Activated naive CD4-positive, alpha-beta T cell treated with Interleukin-2 at 50 U/mL for 16 hours (primary cell): ENCODE measurements at regions not wholly inside any gene's neighbourhood (a gene's known extent, or its start where the extent isn't known, plus 50 kb on each side); places are given as distances from the start of the nearest gene placed in this dataset.

Experiments
- DNase-seq: peaks from one replicate; pipeline ENCODE4 v3.0.0-alpha.2; 2020

DNA sequence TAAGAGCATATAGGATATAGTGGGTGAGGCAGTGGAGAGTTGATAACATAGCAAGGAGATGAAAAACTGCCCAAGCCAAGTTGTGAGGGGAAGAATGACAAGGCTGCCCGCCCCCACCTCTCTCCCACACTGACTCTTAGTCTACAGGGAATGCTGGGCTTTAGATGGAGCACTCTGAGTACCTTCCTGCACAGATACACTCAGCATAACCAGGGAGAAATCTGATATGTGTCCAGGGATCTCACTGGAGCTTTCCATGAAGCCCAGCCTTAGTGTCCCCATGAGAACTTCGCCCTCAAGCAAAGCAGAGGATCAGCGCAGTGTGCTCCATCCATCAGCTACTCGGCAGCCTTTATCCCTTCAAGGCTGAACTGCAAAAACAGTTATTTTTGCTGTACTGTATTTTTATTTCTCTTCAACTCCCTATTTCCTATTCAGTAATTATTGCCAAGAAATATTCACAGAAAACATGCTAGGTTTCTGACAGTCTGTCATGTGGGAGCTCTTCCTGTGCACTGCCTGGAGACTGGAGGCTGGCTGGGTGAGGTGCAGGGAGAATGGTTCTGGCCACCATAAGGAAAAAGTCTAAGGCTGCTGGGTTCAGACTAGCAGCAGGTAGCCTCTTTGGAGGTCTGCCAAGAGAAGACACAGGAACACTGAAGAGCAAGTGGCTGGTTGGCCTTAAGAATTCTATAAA, 475.2 kb upstream of the PPP2R3A start:
- no peak for DNase-seq

DNA sequence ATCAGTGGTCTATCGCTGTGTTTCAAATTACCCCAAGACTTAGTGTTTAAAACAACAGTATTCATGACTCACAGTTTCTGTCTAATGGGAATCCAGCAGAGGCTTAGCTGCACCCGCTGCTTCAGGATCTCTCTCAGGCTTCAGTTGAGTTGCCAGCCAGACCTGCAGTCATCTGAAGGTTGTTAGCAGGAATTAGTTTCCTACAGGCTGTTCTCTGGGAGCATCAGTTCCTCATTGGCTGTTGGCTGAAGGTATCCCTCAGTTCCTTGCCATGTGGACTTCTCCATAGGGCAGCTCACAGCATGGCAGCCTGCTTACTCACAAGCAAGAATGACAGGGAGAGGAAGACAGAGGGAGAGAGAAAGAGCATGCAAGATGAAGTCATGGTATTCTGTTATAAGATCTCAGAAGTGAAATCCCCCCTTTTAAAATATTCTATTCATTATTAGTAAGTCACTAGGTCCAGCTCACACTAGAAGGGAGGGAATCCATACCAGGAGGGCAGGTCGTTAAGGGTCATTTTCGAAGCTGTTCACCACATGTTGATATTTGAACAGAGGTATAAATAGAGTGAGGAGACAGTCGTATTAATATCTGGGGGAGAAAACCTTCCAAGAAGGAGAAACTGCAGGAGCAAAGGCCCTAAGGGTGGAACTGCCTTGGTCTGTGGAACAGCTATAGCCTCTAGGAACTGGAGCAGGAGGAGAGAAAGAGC, 473.9 kb upstream of the PPP2R3A start:
- DNase-seq: no peak

DNA sequence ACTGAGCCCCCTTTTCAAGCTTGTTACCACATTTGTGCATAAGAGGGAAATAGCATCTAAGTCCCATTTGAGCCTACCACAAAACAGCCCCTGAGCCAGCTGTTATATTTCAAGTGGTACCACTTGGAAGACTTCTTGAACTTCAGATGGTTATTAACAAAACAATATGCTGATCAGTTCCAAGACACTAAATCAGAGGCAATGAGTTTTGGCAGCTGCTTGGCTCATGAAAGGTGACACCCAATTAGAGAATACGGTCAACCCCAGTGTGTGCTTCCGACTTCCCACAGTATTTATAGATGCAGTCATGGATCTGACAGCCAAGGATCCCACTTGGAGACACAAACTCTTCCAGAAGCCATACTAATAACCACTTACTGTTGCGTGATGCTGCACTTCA, 469.6 kb upstream of the PPP2R3A start:
- no peak for DNase-seq

DNA sequence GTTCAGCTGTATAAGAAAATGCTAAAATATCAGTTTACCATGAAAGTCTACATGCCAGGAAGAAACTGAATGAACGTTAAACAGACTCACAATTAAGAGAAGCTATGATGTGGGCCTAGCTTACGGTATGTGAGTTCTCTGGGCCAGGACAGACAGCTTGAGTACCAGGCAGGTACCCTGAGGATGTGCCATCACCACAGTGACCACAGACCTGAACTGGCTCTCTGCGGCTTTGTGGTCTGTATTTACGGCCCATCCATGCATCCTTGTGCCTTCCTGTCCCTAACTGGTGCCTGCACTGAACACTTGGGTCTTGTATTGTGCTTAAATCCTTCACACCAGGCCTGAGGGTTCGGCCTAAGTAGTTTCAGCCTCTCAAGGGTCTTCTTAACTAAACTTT, 467.5 kb upstream of the PPP2R3A start:
- no peak for DNase-seq

DNA sequence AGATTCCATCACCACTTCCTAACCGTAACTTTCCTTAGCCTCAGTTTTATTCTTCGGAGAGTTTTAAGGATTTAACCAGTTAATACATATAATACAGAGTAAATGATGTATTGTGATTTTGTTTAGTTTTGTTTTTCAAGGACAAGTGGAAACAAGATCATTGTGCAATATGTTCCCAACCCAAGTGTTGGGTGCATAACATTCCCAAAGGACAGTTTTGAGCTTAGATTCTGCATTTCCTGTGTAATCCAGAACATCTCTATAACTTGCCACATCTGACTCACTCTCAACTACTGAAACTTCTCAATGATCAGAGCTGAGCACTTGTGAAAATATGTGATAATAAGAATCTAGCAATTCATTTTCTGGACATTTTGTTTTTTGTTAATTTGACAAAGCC, 466.1 kb upstream of the PPP2R3A start:
- no peak for DNase-seq

DNA sequence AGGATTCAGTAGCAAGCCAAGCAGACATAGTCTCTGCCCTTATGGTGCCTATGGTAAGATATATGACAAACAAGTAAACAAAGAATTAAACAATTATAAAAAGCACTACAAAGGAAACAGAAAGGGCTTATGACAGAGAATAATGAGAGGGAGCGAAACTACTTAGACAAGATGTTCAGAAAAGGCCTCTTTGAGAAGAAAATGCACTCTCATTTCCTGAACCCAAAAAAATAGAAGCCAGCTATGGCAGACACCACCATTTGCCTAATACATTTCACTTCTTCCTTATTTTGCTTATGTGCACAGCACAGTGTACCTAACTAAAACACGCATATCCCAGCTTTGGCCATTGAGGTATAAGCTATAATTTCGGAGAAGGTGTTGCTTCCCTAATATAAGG, 465.5 kb upstream of the PPP2R3A start:
- DNase-seq: no peak

DNA sequence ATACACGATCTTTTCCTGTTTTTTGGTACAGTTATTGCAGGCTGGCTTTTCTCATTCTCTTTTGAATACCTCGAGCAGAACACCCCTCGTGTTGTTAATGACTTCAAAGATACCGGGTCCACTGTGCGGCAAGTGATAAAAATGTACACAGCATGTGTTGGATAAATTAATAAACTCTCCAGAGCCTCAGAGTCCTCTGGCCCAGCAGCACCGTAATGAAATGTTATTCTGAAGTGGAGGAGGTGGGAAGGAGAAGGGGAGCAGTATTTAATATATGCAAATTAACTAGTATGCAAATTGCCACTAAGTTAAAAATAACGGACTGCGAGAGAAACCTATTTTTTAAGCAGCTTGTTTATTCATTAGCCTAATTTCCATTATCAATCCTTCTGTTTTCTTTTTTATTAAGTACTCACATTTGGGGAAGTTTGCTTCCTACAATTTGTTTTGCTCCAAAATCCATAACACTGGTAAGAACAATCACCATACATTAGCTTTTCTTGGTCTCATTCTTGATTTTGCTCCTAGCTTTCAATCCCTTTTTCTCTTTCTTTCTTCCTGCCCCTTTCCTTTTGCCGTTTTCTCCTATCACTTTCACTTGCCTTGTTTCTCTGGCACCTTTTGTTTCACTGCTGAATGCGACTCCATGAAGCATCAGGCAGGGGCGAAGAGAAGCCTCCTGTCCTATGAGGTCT, 462.3 kb upstream of the PPP2R3A start:
- DNase-seq: no peak

DNA sequence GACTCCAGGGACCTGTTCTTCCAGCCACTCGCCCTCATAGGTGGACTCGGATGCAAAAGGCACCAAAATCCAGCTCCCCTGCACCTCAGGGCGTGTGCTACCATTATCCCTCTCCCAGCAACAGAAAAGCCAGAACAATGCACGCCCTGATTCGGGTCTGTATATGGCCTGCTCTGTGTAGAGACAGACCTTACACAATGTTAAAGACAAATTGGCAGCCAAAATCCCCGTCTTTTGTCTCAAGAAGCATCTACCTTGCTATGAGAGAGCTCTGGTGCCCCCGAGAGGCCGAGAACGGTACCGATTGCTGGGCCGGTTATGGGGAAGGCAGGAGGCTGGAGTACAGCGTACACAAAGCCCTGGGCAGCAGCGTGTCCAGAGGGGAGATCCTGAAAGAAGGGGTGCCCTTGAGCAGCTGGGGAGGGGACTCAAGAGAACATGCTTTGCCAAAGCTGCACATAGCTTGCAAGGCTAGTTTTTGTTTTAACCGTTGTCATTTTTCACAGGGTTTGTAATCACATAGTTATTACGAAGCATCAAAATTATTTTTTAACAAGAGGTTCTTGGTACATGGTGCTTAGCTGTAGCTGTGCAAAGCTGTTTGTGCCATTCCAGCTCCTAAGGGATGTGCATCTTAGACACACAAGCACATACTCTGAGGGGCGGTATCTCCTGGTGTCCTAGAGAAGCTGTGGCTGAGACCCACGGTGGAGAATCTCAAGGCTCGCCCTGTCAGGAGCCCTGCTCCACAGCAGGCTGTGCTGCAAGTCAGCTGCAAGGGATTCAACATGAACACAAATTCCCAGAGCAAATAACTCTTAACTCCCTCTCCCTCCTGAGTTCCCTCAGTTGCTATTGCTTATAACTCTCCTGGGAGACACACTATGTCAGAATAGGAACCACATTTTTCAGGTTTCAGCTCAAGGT, 461.5 kb upstream of the PPP2R3A start:
- DNase-seq: peak; percentile 3

DNA sequence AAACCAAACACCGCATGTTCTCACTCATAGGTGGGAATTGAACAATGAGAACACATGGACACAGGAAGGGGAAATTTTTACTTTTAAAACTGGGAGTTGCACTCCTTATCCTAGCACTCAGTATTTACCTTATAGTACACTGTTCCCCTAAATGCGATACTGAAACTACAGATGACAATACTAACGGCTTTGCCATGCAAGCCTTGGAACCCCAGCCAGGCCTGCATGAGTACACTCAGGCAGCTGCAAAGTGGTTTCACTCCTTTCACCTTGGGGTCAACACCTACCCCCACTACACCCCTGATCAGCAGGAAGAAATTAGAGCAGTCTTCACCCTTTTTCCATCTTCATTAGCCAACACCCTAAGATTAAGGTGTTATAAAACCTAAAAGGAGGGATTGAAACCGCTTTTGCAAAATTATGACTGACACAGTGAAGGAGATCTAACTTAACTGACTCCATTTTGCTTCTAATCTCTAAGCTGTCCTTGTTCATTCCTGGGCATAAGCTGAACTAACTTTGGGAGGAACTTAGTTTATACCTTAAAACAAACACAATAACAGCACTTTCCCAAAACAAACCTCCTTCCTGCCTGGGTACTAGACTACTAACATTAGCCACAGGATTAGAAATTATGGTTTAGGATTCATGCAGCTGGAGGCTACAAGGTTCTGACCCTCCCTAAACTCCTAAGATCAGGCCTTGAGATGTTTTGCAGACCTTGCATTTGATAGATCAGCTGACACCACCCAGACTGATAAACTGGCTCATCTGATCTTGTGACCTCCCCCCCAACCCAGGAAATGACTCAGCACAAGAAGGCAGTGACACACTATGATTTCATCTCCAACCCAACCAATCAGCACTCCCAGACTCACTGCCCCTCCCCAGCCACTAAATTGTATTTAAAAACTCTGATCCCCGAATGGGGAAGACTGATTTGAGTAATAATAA, 452.1 kb upstream of the PPP2R3A start:
- DNase-seq: no peak

DNA sequence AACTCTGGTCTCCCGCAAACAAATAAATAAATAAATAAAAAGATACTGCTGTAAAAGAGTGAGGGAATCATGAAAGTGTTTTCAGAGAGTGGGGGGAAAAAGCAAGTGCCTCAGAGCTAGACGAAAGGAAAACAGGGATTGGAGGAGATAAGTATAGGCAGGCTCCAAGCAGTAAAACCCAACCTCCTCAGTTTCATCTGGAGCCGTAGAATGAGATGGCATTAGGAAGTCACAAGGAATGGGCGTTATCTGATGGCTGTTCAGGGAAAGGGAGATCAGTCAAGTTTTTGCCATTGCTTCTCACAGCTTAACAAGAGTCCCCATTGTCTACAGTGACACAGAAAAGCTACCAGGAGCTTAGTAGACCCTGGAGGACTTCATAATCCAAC, 451.5 kb upstream of the PPP2R3A start:
- no peak for DNase-seq

DNA sequence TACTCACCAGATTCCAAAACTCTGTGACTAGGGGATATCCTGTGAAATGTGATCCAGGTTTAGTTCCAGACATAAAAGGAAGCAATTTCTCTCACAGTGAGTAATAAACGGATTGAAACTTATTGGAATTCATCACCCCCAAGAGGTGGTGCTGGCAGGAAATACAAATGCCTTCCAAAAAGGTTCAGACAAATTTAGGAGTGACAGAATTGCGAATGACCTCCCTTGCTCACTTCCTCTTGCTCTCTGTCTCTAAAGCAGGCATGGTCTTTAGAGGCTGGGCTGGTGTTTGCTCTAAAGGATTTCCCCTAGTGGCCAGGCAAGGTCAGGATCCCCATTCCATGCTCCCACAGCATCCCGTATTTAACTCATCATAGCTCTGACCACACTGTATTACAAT, 449.4 kb upstream of the PPP2R3A start:
- no peak for DNase-seq

DNA sequence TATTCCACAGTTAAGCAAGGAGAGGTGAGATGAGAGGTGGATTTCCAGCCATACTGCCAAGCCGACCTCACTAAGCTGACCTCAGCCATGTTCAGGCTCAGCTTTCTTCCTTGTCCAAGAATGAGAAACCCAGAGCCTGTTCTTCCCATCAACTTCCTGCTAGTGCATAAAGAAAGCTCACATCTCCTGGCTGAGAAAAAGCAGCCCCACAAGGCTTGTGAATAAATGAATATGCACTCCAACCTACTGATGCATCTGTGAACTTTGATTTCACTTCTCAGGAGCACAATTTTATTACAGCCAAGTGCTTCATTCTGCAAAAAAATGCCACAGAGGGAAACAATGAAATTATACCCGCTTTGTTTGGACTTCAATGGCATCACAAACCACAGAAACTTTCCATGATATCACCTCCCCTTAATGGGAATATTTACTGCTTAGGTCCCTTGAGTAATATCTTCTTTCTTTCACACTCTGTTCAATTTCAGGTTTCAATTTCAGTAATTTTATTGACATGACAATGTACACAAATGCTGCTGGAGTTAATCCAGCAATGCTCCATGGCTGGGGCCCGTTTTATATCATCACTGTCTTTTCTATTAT, 437.0 kb upstream of the PPP2R3A start:
- no peak for DNase-seq

DNA sequence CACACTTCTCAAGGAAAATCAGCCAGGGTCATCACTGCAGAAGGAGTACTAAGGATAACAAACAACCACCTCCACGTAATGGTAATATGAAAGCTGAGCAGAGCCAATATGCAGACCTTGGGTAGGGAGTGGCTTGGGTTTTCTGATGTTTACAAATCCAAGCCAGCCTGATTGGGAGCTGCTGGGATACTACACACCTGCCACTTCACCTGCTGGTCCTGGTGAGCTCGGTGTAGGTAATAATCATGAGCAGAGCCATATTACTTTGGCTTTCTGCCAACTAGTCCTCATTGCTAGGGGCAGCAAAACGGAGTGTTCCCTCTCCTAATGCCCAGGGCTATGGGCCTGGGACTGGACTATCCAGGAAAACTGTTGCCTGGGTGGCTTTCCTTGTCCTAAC, 433.5 kb upstream of the PPP2R3A start:
- DNase-seq: no peak

DNA sequence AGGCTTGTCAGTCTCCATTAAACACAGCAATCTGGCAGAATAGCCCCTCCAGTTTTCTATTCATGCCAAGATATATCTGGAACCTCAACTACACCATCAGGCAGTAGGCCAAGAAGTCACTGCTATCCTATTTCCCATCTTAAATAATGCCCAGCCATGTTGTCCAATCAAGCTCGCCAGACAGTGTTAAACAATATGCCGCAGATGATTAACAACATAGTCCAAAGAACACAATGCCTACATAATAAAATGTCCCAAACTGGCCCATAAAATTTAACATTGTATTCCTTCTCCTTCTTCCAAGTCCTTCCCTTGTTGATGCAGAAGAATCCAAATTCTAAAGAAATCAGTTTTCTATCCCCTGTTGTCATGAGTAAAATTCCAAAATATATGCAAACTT, 427.4 kb upstream of the PPP2R3A start:
- DNase-seq: no peak

DNA sequence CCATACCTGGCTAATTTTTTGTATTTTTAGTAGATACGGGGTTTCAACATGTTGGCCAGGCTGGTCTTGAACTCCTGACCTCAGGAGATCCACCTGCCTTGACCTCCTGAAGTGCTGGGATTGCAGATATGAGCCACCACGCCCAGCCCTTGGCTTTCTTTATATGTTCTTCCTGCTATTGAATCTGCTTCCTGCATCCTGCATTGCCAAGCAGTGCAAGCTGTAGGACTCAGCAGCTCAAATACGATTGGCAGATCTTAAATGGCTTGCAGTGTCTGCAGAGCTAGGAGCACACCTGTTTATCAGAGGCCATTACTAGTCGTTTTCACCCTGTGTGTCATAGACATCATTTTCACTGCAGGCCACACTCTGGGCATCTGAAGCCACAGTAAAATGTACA, 426.2 kb upstream of the PPP2R3A start:
- DNase-seq: no peak

DNA sequence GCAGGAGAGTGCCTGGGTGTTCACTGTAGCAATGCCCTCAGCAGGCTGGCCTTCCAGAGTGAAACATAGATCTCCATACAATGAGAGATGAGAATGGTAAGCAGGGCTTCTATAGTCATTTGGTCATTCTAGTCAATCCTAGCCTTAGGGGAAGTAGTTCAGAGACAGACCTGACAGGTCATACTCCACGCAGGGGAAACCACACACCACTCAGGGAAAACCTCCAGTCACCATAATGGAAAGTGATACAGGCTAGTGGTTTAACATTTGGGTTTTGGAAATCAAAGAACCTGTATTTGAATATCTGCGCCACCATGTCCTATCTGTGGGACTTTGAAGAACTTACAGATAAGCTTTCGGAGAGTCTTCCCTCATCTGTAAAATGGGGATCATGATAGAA, 425.7 kb upstream of the PPP2R3A start:
- no peak for DNase-seq

DNA sequence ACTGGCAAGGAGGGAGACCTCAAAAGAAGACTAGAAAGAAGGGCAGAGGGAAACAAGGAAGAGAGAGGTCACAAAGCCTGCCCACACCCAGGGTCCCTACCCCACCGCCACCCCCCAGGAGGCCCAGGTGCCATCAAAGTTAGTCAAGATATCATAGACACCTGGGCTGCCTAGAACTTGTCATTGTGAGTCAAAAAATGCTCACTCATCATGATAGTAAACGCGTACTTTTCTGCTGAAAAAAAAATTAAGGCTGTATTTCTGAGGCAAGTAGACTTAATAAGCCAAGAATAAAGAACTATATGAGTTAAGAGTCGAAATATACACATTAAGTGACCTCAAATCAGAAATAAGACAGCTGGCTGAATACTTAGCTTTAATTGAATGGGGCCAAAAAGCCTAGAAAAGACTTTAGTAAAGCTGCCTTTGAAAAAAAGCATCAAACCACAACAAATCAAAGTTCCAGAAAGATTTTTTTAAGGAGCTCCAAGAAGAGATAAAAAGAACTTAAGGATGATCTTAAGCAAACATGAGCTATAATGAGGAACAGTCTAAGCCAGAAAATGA, 415.5 kb upstream of the PPP2R3A start:
- no peak for DNase-seq

DNA sequence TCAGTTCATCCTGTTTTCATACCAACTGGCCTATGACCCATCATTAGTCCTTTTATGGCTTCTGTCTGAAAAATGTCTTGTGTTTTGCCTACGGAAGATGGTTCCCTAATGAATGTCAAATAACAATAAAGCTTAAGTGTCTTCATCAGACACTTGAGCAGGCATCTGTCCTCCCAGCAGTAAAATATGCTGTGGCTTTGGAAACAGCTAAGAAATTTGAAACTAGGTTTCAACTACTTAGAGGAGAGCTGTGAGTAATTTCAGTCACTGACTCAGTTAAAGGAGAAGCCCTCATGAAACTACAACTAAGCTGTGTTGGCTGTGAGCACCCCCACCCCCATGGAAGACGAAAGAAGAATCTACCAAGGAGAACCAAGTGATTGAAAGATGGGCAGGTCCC, 409.4 kb upstream of the PPP2R3A start:
- DNase-seq: no peak

DNA sequence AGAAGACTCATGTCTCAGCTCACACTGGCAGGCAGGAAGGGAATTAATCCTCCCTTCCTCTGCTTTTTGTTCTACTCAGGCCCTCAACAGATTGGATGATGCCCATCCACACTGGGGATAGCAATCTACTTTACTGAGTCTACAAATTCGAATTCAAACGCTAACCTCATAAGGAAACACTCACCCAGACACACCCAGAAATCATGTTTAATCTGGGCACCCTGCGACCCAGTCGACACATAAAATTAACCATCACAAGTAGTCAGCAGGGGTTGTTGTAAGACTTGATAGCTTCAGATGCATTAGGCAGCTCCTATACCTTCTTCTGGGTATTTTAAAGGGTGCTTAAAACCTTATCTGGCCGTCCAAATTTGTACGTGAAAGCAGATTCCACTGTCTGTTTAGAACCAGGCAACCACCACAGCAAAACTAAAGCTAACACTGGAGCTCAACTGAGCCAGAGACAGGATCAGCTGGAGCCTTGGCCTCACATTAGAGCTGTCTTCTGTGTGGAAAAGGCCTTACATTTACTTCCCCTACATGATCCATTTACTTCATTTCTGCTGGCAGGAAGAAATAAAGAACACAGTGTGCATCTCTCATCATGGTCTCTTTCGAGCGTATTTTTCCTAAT, 407.3 kb upstream of the PPP2R3A start:
- no peak for DNase-seq

DNA sequence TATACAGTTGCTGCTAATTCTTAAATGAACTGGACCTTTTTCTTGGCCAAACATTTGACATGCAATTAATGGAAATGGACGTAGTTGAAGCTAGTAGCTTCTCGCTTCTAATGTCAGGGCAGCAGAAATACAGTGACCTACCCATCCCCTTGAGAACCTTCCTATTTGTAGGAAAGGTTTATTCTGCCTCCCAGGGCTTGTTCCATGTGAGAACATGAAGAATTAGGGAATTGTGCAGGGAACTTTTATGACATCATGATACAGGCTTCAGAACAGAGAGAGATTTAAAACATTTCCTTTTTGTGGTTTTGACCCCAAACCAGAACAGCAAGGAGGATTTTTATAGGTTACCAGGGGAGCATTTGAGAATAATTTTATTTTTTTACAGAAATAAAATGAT, 406.6 kb upstream of the PPP2R3A start:
- DNase-seq: no peak

DNA sequence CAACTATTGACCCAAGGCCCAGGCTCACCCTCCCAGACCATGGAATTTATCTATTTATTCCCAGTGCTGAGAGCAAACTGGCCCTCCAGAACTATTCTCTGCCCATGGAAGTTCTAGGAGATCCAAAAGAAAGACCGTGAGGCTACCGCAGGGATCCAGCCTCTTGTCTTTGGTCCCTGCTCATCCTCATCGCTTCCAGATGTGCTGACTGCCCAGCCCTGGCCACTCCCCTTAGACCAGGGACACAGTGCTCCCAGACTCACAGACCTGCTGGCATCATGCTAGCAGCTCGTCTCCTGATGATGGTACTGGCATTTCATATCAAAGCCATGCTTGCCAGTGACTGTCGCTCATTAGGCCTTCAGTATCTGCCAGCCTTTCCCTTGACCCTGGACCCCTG, 405.7 kb upstream of the PPP2R3A start:
- no peak for DNase-seq
